PC-3 (cell line): ENCODE measurements at regions not wholly inside any gene's neighbourhood (a gene's known extent, or its start where the extent isn't known, plus 50 kb on each side); places are given as distances from the start of the nearest gene placed in this dataset.

ENCODE experiments used
- ATAC-seq: fragments of 200-7000 bp; cut with Tn5 transposase; 2 replicates; pipeline ENCODE4 v1.9.1; 2020; ENCODE audit warnings: mild to moderate bottlenecking, moderate library complexity
- BruUV-seq: library from RNA; stranded (reverse); fragments of 400-500 nt; replicated peaks from 2 replicates; lab custom pipeline; 2021; lab: Mats Ljungman, UMichigan
- CTCF ChIA-PET: fragments of 300-600 bp; sonication (Branson Sonifier 250); formaldehyde crosslinking; loops from one replicate; lab custom pipeline; 2022; ENCODE audit warnings: antibody characterized with exemption; lab: Charles Lee
- POLR2A ChIA-PET: fragments of 300-600 bp; sonication (Branson Sonifier 250); formaldehyde crosslinking; loops from one replicate; lab custom pipeline; 2022; ENCODE audit warnings: antibody characterized with exemption; ENCODE audit not compliant: unreplicated experiment; lab: Charles Lee
- DNase-seq: peaks from one replicate; pipeline ENCODE4 v3.0.0-alpha.2; 2015
- H2AFZ ChIP-seq: fragments of 300-600 bp; sonication (generic); 2 replicates; pipeline ENCODE4 v1.6.0; 2016; ENCODE audit warnings: antibody characterized with exemption, low read length
- H3F3A ChIP-seq: fragments of 300-600 bp; sonication (generic); one replicate; pipeline ENCODE4 v1.6.0; 2017; ENCODE audit warnings: antibody characterized with exemption, low read length, control low read depth, mild to moderate bottlenecking; ENCODE audit not compliant: unreplicated experiment
- H3K27ac ChIP-seq: fragments of 300-600 bp; sonication (generic); 2 replicates; pipeline ENCODE4 v1.5.1; 2016; ENCODE audit warnings: mild to moderate bottlenecking, low read length
- H3K27me3 ChIP-seq: fragments of 300-600 bp; sonication (generic); 2 replicates; pipeline ENCODE4 v1.6.1; 2016; ENCODE audit warnings: low read length, mixed read lengths
- H3K36me3 ChIP-seq: fragments of 300-600 bp; sonication (generic); 2 replicates; pipeline ENCODE4 v1.6.1; 2016; ENCODE audit warnings: low read depth, mixed run types, low read length, mixed read lengths
- H3K4me1 ChIP-seq: fragments of 300-600 bp; sonication (generic); 2 replicates; pipeline ENCODE4 v1.5.1; 2016; ENCODE audit warnings: low read length; ENCODE audit not compliant: insufficient read depth
- H3K4me2 ChIP-seq: fragments of 300-600 bp; sonication (generic); 2 replicates; pipeline ENCODE4 v1.6.0; 2016; ENCODE audit warnings: low read length
- H3K4me3 ChIP-seq: fragments of 300-600 bp; sonication (generic); 2 replicates; pipeline ENCODE4 v1.5.1; 2016; ENCODE audit warnings: mild to moderate bottlenecking, low read length, mixed read lengths
- H3K79me2 ChIP-seq: fragments of 300-600 bp; sonication (generic); 2 replicates; pipeline ENCODE4 v1.6.1; 2017; ENCODE audit warnings: low read length, mixed read lengths
- H3K9ac ChIP-seq: fragments of 300-600 bp; sonication (generic); 2 replicates; pipeline ENCODE4 v1.6.0; 2016; ENCODE audit warnings: mild to moderate bottlenecking, low read length
- H3K9me2 ChIP-seq: fragments of 300-600 bp; sonication (generic); replicated peaks from 2 replicates; pipeline ENCODE4 v1.6.1; 2016; ENCODE audit warnings: mixed run types, low read length, mixed read lengths
- H3K9me3 ChIP-seq: fragments of 300-600 bp; sonication (generic); 2 replicates; pipeline ENCODE4 v1.6.1; 2016; ENCODE audit warnings: low read length, mixed read lengths
- H4K20me1 ChIP-seq: fragments of 300-600 bp; sonication (generic); 2 replicates; pipeline ENCODE4 v1.6.1; 2016; ENCODE audit warnings: low read length, mixed read lengths
- EZH2 ChIP-seq: fragments of 300-600 bp; sonication (generic); IDR thresholded peaks from one replicate; pipeline ENCODE4 v1.6.1; 2017; ENCODE audit warnings: antibody characterized with exemption, mild to moderate bottlenecking, low read length; ENCODE audit not compliant: unreplicated experiment
- EZH2phosphoT487 ChIP-seq: fragments of 300-600 bp; sonication (generic); IDR thresholded peaks from 2 replicates; pipeline ENCODE4 v1.6.1; 2018; ENCODE audit warnings: mild to moderate bottlenecking, antibody characterized with exemption, low read length, borderline replicate concordance
- intact Hi-C: fragments of 100-400 bp; cut with micrococcal nuclease; formaldehyde crosslinking; loops from 2 replicates; pipeline ENCODE4 v1.9.0; 2023
- TF ChIP-seq, protein P1 (sequence below): fragments of 300-600 bp; sonication (generic); conservative IDR thresholded peaks from 2 replicates; pipeline ENCODE4 v1.5.1; 2017; ENCODE audit warnings: antibody characterized with exemption, low read depth, mild to moderate bottlenecking, low read length

DNA sequence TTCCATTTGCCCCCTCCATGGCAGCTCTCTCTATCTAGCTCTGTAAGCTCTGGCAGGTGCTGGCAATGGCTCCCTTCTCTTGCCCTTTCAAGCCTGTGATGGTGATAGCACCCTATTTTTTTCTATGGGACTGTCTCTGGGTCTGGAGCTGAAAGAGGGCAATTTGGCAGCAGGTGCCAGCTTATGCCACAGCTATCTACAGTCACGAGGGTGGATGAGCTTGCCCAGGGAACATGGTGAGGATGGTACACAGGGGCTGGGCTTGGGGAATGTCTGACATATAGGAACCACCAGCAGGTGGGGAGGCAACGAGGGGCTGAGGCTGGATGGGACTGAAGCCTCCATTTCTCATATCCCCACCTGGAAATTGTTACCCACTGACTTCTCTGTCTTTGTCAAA, 175.4 kb upstream of the SYT13 start:
- POLR2A ChIA-PET = no interaction called here
- TF ChIP-seq EZH2phosphoT487 (no peak), EZH2 (no peak)
- TF ChIP-seq, protein P1, sequence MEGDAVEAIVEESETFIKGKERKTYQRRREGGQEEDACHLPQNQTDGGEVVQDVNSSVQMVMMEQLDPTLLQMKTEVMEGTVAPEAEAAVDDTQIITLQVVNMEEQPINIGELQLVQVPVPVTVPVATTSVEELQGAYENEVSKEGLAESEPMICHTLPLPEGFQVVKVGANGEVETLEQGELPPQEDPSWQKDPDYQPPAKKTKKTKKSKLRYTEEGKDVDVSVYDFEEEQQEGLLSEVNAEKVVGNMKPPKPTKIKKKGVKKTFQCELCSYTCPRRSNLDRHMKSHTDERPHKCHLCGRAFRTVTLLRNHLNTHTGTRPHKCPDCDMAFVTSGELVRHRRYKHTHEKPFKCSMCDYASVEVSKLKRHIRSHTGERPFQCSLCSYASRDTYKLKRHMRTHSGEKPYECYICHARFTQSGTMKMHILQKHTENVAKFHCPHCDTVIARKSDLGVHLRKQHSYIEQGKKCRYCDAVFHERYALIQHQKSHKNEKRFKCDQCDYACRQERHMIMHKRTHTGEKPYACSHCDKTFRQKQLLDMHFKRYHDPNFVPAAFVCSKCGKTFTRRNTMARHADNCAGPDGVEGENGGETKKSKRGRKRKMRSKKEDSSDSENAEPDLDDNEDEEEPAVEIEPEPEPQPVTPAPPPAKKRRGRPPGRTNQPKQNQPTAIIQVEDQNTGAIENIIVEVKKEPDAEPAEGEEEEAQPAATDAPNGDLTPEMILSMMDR = no peak

DNA sequence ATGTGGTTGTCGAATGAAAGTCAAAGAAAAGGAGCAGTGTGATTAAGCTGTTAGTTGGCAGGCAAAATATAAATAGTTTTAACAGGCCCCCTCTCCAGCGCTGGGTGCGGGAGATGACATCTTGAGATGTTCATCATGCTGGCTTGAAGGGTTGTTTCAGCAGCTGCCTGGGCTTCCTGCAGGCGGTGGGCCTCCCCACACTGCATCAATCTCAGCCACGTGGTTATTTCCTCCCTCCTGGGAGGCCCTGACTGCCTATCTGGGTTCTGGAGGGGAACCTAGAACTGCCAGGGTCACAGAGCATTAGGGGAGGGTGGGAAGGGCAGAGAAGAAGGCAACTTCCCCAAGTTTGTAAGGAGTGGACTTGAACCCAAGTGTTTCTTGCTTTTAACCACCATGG, 173.3 kb upstream of the SYT13 start:
- Histone ChIP-seq H3K4me1 (no peaks in the 10 kb centered on the region), H3K79me2 (no peaks in the 10 kb centered on the region), H3K9me3 (no peaks in the 10 kb centered on the region), H3K9ac (no peak overlapping the region), H3K27ac (no peak overlapping the region), H4K20me1 (no peaks in the 10 kb centered on the region), H3K4me2 (no peak overlapping the region), H3K36me3 (no peaks in the 10 kb centered on the region), H3F3A (no peaks in the 10 kb centered on the region), H2AFZ (no peak overlapping the region), H3K9me2 (no peaks in the 10 kb centered on the region), H3K27me3 (0 out of 2 replicates have a peak, but pooled peaks cover 4% of the 10 kb centered on the region), H3K4me3 (no peak overlapping the region)
- CTCF ChIA-PET = no interaction called here
- no TSS peak for BruUV-seq
- ATAC-seq = no peak
- DNase-seq = no peak
- TF ChIP-seq EZH2phosphoT487 (no peak), EZH2 (no peak)
- TF ChIP-seq, protein P1 = no peak
- POLR2A ChIA-PET = no interaction called here
- intact Hi-C loops = no loop called here

More for the DNA sequence above, 175.4 kb upstream of the SYT13 start:
- Histone ChIP-seq H3F3A (no peaks in the 10 kb centered on the region), H3K9ac (no peak overlapping the region), H3K4me1 (no peaks in the 10 kb centered on the region), H3K79me2 (no peaks in the 10 kb centered on the region), H3K4me3 (no peak overlapping the region), H3K27me3 (no peaks in the 10 kb centered on the region), H3K4me2 (no peak overlapping the region), H3K9me2 (no peaks in the 10 kb centered on the region), H3K36me3 (no peaks in the 10 kb centered on the region), H3K9me3 (no peaks in the 10 kb centered on the region), H2AFZ (no peak overlapping the region), H4K20me1 (no peaks in the 10 kb centered on the region), H3K27ac (no peak overlapping the region)
- no peak for ATAC-seq
- BruUV-seq = no TSS peak
- intact Hi-C loops = no loop called here
- CTCF ChIA-PET = no interaction called here
- DNase-seq = no peak

DNA sequence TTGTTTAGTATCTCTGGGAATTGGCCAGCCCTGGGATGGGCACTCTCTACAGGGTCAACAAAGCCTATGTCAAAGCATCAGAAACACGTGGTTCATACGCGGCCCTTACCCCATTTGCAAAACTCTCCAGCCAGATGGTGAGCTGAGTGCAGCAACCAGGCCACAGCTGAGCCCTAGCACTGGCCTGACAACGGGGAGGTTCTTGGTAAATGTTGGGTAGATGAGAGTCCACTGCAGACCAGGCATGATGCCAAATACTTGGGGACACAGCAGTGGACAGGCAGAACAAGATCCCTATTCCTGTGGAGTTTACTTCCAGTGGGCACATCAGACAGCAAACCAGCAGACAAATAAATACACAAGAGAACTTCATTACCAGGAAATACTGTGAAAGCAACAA, 172.1 kb upstream of the SYT13 start:
- Histone ChIP-seq H3K9me3 (no peaks in the 10 kb centered on the region), H3K36me3 (no peaks in the 10 kb centered on the region), H3K27me3 (0 out of 2 replicates have a peak, but pooled peaks cover 4% of the 10 kb centered on the region), H3K9me2 (no peaks in the 10 kb centered on the region), H3K4me2 (no peak overlapping the region), H4K20me1 (no peaks in the 10 kb centered on the region), H3K79me2 (no peaks in the 10 kb centered on the region), H3K4me1 (no peaks in the 10 kb centered on the region), H3F3A (no peaks in the 10 kb centered on the region), H2AFZ (no peak overlapping the region), H3K9ac (no peak overlapping the region), H3K27ac (no peak overlapping the region), H3K4me3 (no peak overlapping the region)
- intact Hi-C loops = no loop called here
- TF ChIP-seq, protein P1 = no peak
- TF ChIP-seq EZH2phosphoT487 = no peak
- no peak for TF ChIP-seq EZH2
- CTCF ChIA-PET = no interaction called here
- no TSS peak for BruUV-seq
- POLR2A ChIA-PET = no interaction called here
- DNase-seq (no peak), ATAC-seq (no peak)
